Mesothelial cell of epicardium (in vitro differentiated cells): ENCODE measurements at regions not wholly inside any gene's neighbourhood (a gene's known extent, or its start where the extent isn't known, plus 50 kb on each side); places are given as distances from the start of the nearest gene placed in this dataset.

Experiments used
- DNase-seq, 2 experiments: peaks; one replicate each; pipeline ENCODE4 v3.0.0; 2021; ENCODE audit warnings: low spot score in 2 of 2; ENCODE audit not compliant: unreplicated experiment in 2 of 2
- H3K27ac Mint-ChIP-seq: 2 replicates; pipeline ENCODE4 v1.8.0; 2021; ENCODE audit warnings: mixed read lengths
- H3K27me3 Mint-ChIP-seq: 2 replicates; pipeline ENCODE4 v1.8.0; 2021; ENCODE audit warnings: low read depth, mixed read lengths
- H3K36me3 Mint-ChIP-seq: 2 replicates; pipeline ENCODE4 v1.8.0; 2021; ENCODE audit warnings: mixed read lengths
- H3K4me1 Mint-ChIP-seq: 2 replicates; pipeline ENCODE4 v1.8.0; 2021; ENCODE audit warnings: mixed read lengths
- H3K4me3 Mint-ChIP-seq: 2 replicates; pipeline ENCODE4 v1.8.0; 2021; ENCODE audit warnings: mild to moderate bottlenecking, moderate library complexity, mixed read lengths
- H3K9me3 Mint-ChIP-seq: 2 replicates; pipeline ENCODE4 v1.8.0; 2021; ENCODE audit warnings: mixed read lengths
- TF ChIP-seq, protein P1 (sequence below): fragments of 200-600 bp; sonication (generic); IDR thresholded peaks from one replicate; pipeline ENCODE4 v1.5.0; 2021; ENCODE audit warnings: antibody characterized with exemption; ENCODE audit not compliant: unreplicated experiment

- peak overlapping the region; percentile 47 for H3K27ac Mint-ChIP-seq
- H3K4me1 Mint-ChIP-seq, result peaks cover 14% of the 10 kb centered on the region
- no peak for DNase-seq
- TF ChIP-seq, protein P1, sequence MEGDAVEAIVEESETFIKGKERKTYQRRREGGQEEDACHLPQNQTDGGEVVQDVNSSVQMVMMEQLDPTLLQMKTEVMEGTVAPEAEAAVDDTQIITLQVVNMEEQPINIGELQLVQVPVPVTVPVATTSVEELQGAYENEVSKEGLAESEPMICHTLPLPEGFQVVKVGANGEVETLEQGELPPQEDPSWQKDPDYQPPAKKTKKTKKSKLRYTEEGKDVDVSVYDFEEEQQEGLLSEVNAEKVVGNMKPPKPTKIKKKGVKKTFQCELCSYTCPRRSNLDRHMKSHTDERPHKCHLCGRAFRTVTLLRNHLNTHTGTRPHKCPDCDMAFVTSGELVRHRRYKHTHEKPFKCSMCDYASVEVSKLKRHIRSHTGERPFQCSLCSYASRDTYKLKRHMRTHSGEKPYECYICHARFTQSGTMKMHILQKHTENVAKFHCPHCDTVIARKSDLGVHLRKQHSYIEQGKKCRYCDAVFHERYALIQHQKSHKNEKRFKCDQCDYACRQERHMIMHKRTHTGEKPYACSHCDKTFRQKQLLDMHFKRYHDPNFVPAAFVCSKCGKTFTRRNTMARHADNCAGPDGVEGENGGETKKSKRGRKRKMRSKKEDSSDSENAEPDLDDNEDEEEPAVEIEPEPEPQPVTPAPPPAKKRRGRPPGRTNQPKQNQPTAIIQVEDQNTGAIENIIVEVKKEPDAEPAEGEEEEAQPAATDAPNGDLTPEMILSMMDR, result no peak
- peaks cover 23% of the 10 kb centered on the region for H3K9me3 Mint-ChIP-seq
- H3K36me3 Mint-ChIP-seq, result peaks cover 9% of the 10 kb centered on the region
- no peak overlapping the region for H3K4me3 Mint-ChIP-seq
- no peaks in the 10 kb centered on the region for H3K27me3 Mint-ChIP-seq
Observed at GRCh38 chr17:69978056-69978646, 96.9 kb upstream of the KCNJ16 start.

- DNase-seq, result no peak
- no peak overlapping the region for H3K27ac Mint-ChIP-seq
- H3K9me3 Mint-ChIP-seq, result peaks cover 17% of the 10 kb centered on the region
- H3K4me1 Mint-ChIP-seq, result peaks cover 14% of the 10 kb centered on the region
- TF ChIP-seq, protein P1, result no peak
- H3K4me3 Mint-ChIP-seq, result no peak overlapping the region
- H3K36me3 Mint-ChIP-seq, result peaks cover 6% of the 10 kb centered on the region
- H3K27me3 Mint-ChIP-seq, result no peaks in the 10 kb centered on the region
Observed at GRCh38 chr17:69981441-69981840, 93.6 kb upstream of the KCNJ16 start.

GRCh38 chr17:69995476-69995875 lies 79.5 kb upstream of the KCNJ16 start:
- TF ChIP-seq, protein P1, result no peak
- no peak for DNase-seq
- Mint-ChIP-seq H3K27me3 (no peaks in the 10 kb centered on the region), H3K36me3 (peaks cover 9% of the 10 kb centered on the region), H3K27ac (no peak overlapping the region), H3K4me3 (no peak overlapping the region), H3K9me3 (peaks cover 16% of the 10 kb centered on the region), H3K4me1 (peaks cover 6% of the 10 kb centered on the region)

- Mint-ChIP-seq H3K27me3 (no peaks in the 10 kb centered on the region), H3K4me3 (no peak overlapping the region), H3K27ac (no peak overlapping the region), H3K4me1 (peaks cover 6% of the 10 kb centered on the region), H3K36me3 (peaks cover 9% of the 10 kb centered on the region), H3K9me3 (peaks cover 16% of the 10 kb centered on the region)
- TF ChIP-seq, protein P1, result no peak
- DNase-seq, result no peak
Observed at GRCh38 chr17:69997332-69997731, 77.7 kb upstream of the KCNJ16 start.

GRCh38 chr17:69999253-69999652 lies 75.8 kb upstream of the KCNJ16 start:
- no peak for DNase-seq
- no peak overlapping the region for H3K4me3 Mint-ChIP-seq
- H3K36me3 Mint-ChIP-seq, result peaks cover 9% of the 10 kb centered on the region
- TF ChIP-seq, protein P1, result no peak
- H3K4me1 Mint-ChIP-seq, result peaks cover 4% of the 10 kb centered on the region
- H3K27me3 Mint-ChIP-seq, result no peaks in the 10 kb centered on the region
- H3K9me3 Mint-ChIP-seq, result peaks cover 20% of the 10 kb centered on the region
- no peak overlapping the region for H3K27ac Mint-ChIP-seq

DNA sequence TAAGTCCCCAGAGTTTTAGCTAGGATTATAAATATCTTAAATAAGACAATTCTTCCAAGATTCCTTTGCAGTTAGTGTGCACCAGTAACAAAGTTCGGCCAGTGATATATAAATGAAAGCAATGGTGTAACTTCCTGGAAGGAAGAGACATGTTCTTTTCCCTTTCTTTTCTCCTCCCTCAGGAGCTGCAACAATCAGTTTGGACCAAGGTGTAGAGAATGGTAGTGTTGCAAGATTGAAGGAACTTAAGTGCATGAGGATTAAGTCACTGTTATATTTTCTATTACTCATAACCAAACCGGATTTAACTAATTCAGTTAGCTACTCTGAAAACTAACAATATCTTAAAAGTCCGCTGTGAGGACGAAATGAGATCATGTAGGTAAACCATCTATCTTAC lies 68.9 kb upstream of the KCNJ16 start:
- Mint-ChIP-seq H3K27ac (peak overlapping the region; percentile 36), H3K9me3 (peaks cover 9% of the 10 kb centered on the region), H3K36me3 (no peaks in the 10 kb centered on the region), H3K4me3 (no peak overlapping the region), H3K4me1 (peaks cover 16% of the 10 kb centered on the region), H3K27me3 (no peaks in the 10 kb centered on the region)
- TF ChIP-seq, protein P1, result no peak
- DNase-seq, result no peak
